HuH-7 (cell line): ENCODE measurements at regions not wholly inside any gene's neighbourhood (a gene's known extent, or its start where the extent isn't known, plus 50 kb on each side); places are given as distances from the start of the nearest gene placed in this dataset.
"Not testable (repeated sequence)": the region's sequence is repeated elsewhere in the genome, so short reads cannot be mapped to it uniquely, and the experiment has no call there.

Source experiments
- DNase-seq: peaks from one replicate; pipeline ENCODE4 v3.0.0; 2011; ENCODE audit warnings: low spot score

- no peak for DNase-seq
Measured at GRCh38 chr1:19024532-19024931, 68.1 kb upstream of the IFFO2 start.

- DNase-seq, result no peak
Measured at GRCh38 chr1:19023787-19024186, 67.3 kb upstream of the IFFO2 start.

GRCh38 chr1:19021845-19022244 is 65.4 kb upstream of the IFFO2 start:
- no peak for DNase-seq

- not testable (repeated sequence) for DNase-seq
Measured at GRCh38 chr1:19019288-19019687, 62.8 kb upstream of the IFFO2 start.

GRCh38 chr1:19015476-19015875 is 59.0 kb upstream of the IFFO2 start:
- DNase-seq, result no peak

- DNase-seq, result no peak
Measured at GRCh38 chr1:19014765-19015164, 58.3 kb upstream of the IFFO2 start.

- no peak for DNase-seq
Measured at GRCh38 chr1:19013826-19014548, 57.5 kb upstream of the IFFO2 start.

GRCh38 chr1:19011845-19012231 is 55.4 kb upstream of the IFFO2 start:
- DNase-seq, result no peak

GRCh38 chr1:19010995-19011844 is 54.7 kb upstream of the IFFO2 start:
- peak; percentile 44 for DNase-seq

- no peak for DNase-seq
Measured at GRCh38 chr1:19010503-19010902, 54.0 kb upstream of the IFFO2 start.

- DNase-seq, result no peak
Measured at GRCh38 chr1:19009882-19010321, 53.4 kb upstream of the IFFO2 start.

- DNase-seq, result no peak
Measured at GRCh38 chr1:19009126-19009881, 52.8 kb upstream of the IFFO2 start.

GRCh38 chr1:19007491-19008441 is 51.3 kb upstream of the IFFO2 start:
- DNase-seq, result peak; percentile 43

- DNase-seq, result peak; percentile 32
Measured at GRCh38 chr1:19006837-19007271, 50.4 kb upstream of the IFFO2 start.
